ENCODE measurements at regions not wholly inside any gene's neighbourhood (a gene's known extent, or its start where the extent isn't known, plus 50 kb on each side); places are given as distances from the start of the nearest gene placed in this dataset.
"Not testable (repeated sequence)": the region's sequence is repeated elsewhere in the genome, so short reads cannot be mapped to it uniquely, and the experiment has no call there.

- no peak for DNase-seq
These were observed 127.6 kb downstream of the SOX1 start for GRCh38 chr13:112194579-112194978.

GRCh38 chr13:112198396-112199010 lies 131.6 kb downstream of the SOX1 start:
- no peak for DNase-seq

- DNase-seq: no peak
These were observed 133.3 kb downstream of the SOX1 start for GRCh38 chr13:112200200-112200599.

DNA sequence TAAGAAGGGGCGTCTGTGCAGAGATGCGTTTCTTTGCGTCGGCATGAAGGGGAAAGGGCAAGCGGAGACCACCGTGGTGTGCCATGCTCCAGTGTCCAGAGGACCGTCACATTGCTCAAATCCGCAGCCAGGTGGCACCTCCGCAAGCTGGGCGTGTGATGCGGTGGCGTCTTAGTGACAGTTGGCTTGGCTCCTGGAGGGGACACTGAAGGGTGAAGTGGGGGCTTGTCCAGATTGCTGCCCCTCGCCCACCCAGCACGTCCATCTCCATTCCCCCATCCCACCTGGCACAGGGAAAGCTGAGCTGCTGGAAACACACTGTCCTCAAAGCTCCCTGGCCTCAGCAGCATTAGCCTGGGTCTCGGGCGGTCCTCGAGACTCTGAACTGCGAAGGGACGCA lies 135.3 kb downstream of the SOX1 start:
- DNase-seq: no peak

DNA sequence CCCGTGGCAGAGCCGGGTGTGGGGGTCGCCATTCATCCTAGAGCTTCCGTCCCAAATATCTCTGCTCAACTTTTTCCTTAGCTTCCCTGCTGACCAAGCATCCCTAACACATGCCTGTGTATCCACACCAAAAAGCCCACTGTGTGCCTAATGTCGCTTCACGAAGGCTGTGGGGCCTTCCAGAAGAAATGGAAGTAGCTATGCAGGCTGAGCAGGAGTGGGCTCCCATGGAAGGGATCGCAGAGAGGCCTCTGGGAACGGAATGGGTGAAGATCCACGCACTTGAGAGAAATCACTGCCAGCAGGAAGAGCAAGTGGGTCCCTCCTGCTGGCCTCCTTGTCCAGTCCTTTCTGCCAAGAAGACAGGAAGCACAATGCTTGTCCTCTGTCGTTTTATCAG lies 136.0 kb downstream of the SOX1 start:
- no peak for DNase-seq

GRCh38 chr13:112203614-112204013 lies 136.7 kb downstream of the SOX1 start:
- no peak for DNase-seq

DNA sequence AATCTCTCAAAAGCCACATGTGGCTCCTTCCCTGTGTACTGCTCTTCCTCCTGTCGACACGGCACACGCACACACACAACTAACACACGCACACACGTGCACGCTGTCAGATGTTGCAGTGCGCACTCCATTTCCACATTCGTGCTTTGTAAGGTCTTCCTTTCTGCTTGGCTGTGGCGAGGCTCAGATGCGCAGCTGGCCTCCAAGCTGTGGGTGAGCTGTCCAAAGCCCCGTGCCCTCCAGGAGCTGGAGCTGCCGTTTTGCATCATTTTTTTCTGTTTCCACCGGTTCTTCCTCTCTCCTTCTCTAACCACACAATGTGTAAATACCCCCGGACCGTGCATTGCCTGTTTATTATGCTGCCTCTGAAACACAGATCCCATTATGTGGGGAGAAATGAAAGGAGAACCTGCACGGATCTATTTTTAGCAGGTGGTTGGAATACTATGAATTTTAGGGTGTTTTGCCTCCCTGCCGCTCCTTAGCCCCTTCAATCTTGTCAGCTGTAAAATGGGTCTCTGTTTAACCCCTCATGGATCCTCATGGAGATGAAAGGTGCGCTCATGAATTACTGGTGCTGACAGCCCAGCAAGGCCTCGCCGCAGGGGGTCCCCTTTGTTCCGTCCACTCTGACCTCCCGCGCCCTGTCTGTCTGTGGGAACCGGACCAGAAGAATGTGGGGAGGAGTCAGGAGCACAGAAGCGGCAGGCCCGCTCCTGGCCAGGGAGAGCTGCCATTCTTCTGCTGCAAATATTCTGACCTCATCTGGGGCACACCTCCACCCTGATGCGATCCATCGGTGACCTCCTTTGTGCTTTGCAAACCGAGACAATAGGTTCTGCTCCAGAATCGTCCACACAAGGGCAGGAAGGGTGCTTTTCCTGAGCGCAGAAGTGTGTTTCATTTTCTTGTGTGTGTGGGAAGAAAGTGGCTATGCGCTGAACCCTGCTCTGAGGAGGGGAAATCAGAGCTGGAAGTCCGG lies 137.7 kb downstream of the SOX1 start:
- no peak for DNase-seq

- no peak for DNase-seq
These were observed 139.0 kb downstream of the SOX1 start for GRCh38 chr13:112205990-112206389.

GRCh38 chr13:112207129-112207528 lies 140.2 kb downstream of the SOX1 start:
- DNase-seq: no peak

GRCh38 chr13:112208656-112209055 lies 141.7 kb downstream of the SOX1 start:
- no peak for DNase-seq

DNA sequence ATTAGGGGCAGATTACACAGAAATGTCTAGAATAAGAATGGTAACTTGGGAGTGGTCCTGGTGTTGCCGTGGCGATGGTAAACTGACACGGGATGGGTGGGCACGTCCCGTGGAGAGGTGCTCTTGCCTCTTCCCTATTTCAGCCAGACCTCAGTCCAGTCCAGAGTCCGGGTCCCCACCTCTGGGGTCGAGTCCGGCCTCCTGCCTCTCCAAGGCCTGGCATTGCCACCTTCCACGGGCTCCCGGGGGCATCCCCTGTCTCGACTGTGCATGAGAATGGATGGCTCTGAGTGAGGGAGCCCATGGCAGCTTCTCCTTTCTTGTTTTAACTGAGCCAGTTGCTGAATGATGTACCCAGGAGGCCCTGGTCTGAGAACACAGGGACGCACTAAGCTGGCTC lies 142.3 kb downstream of the SOX1 start:
- no peak for DNase-seq

DNA sequence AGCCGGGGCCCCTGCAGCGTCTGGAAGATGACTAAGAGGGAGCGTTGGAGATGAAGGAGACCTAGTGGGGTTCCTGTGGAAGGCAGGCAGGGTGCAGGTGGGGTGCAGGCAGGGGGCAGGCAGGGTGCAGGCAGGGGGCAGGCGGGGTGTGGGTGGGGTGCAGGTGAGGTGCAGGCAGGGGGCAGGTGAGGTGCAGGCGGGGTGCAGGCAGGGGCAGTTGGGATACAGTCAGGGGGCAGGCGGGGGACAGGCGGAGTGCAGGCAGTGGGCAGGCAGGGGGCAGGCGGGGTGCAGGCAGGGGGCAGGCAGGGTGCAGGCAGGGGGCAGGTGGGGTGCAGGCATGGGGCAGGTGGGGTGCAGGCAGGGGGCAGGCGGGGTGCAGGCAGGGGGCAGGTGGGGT lies 142.8 kb downstream of the SOX1 start:
- DNase-seq: no peak

DNA sequence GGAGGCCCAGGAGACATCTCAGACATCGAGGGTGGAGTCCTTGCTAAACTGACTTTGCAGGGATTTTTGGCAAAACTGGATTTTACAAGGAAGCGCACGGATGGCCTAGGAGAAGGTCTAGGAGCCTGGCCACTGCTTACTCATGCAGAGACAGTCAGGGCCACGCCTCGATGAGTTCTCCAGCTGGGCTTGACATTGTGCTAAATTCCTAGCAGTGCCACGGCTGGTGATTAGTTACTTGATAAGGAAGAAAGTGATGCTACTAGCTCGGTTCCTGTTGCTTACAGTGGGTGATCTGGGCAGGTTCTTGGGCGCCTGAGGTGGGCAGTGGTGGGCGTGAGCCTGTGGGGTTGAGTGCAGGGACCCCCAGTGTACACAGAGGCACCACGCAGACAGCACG lies 143.4 kb downstream of the SOX1 start:
- no peak for DNase-seq

GRCh38 chr13:112212533-112212932 lies 145.6 kb downstream of the SOX1 start:
- no peak for DNase-seq

DNA sequence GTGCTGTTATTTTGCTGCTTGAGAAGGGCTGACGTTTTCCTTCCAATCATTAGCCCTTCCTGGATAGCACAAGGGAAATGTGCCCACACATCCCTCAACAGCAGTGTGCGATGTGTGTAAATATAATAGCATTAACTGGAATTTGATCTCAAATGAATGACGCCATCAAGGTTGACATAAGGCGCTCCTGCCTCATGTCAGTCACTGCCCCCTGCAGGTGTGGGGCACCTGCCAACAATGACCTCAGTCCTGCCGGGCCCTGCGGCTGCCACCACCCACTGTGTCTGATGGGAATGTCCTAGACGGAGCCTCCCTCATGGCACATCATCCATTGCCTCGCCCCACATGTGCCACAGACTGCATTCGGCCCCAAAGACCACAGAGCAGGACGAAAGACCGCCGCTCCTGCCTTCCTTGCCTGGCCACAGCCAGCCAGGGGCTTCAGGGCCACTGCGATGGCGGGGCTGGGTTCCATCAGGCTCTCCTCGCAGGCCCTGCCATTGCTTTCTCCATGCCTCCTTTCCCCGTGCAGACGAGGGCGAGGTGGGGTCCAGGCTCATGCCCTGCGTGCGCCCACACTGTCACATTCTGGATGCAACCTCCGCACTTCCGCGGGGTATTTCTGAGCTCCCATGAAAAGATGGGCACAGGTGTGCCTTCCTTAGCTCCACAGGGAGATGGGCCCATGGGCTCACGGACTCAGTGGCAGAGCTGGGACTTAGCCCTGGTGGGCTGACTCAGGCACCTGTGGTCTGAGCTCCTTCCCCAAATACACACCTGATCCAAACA lies 146.7 kb downstream of the SOX1 start:
- DNase-seq: no peak

DNA sequence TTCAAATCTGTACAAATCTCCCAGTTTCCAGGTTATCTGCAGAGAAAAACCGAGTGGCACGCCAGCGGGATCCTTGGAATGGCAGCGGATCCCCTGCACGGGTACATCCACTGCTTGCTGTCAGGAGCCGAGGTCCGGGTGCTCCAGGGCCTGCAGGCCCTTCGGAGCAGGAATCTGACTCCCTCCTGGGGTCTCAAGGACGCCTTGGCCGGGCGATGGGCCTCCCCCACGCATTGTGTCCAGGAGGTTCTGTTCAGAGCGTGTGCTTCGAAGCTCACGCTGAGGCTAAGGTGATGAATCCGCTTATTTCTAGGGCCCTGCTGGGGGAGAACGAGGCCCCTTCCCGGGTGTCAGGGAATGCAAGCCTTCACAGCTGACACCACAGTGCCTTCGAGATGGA lies 148.9 kb downstream of the SOX1 start:
- DNase-seq: no peak

GRCh38 chr13:112217431-112217830 lies 150.5 kb downstream of the SOX1 start:
- DNase-seq: no peak

DNA sequence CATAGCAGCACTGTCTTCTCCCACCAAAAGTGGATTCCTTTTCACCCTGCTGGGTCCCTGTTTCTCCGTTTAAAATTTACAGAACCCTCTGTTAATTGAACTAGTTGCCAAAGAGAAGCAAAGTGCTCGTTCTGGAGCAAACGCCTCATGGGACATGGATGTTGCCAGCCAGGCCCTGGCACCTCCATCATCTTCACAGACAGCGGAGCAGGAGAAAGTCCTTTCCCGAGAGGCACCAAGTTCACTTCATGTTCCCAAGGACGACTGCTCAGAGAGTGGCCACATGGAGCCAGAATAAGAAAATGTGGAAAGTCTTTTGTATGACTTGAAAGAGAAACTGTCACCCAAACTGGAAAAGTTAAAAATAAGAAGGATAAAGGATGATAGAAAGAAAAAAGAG lies 151.5 kb downstream of the SOX1 start:
- DNase-seq: no peak

GRCh38 chr13:112219740-112220139 lies 152.8 kb downstream of the SOX1 start:
- no peak for DNase-seq

- no peak for DNase-seq
These were observed 153.4 kb downstream of the SOX1 start for GRCh38 chr13:112220296-112220875.

DNA sequence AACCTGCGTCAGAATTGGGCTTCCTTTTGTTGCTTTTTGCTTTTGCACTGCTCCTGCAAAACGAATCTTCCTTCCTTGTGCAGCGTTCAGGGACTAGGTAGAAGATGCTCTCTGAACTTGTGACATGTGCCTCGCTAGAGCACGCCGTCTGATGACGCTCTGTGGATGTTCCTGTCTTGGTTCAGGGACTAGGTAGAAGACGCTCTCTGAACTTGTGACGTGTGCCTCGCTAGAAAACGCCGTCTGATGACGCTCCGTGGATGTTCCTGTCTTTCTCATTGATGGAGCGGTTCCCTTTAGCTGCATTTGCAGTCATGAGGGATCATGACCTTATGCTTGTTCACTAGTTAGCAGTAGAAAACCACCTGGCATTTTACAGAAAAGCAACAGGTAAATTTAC lies 154.0 kb downstream of the SOX1 start:
- no peak for DNase-seq

- no peak for DNase-seq
These were observed 153.2 kb upstream of the SPACA7 start for GRCh38 chr13:112222971-112223370.

- DNase-seq: not testable (repeated sequence)
These were observed 152.2 kb upstream of the SPACA7 start for GRCh38 chr13:112223929-112224328.

All from C1 segment of cervical spinal cord (tissue), 14 donors.